ENCODE measurements at regions not wholly inside any gene's neighbourhood (a gene's known extent, or its start where the extent isn't known, plus 50 kb on each side); places are given as distances from the start of the nearest gene placed in this dataset.
A peak's percentile ranks its signal among the peaks of the same experiment; 100 is the strongest.

DNA sequence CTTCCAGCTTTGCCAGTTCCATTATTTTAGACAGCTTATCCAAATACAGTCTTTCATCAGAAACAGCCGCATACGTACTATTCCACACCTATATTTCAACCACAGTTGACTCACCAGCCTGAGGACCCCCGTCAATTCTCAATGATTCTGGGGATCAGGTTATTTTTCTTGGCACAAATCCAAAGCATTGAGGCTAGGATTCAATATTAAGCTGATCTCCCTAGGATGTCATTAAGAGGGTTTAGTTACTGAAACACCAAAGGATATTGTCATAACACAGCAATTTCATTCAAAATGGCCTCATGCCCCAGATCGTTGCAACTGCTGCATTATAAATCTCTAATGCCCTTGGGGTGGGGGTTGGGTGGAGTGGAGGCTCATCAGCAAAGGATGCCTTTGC is 214.6 kb downstream of the PTEN start:
- DNase-seq (ENCODE audit: insufficient read length, low spot score): no peak
- TF ChIP-seq POU2F2 (IDR thresholded peaks at IDR 0.05; ENCODE audit: low read depth, low read length) (no peak), SPI1 (IDR thresholded peaks at IDR 0.05; ENCODE audit: low read depth, low read length) (no peak), POLR2A (IDR thresholded peaks at IDR 0.05; ENCODE audit: low read depth, low read length) (no peak), PAX5 (IDR thresholded peaks at IDR 0.05; ENCODE audit: insufficient read depth, low read length, severe bottlenecking) (no peak), POLR2AphosphoS5 (IDR thresholded peaks at IDR 0.05; ENCODE audit: low read depth, low read length) (no peak), TAF1 (IDR thresholded peaks at IDR 0.05; ENCODE audit: low read depth, low read length) (no peak)
- FAIRE-seq: peak; percentile 38

DNA sequence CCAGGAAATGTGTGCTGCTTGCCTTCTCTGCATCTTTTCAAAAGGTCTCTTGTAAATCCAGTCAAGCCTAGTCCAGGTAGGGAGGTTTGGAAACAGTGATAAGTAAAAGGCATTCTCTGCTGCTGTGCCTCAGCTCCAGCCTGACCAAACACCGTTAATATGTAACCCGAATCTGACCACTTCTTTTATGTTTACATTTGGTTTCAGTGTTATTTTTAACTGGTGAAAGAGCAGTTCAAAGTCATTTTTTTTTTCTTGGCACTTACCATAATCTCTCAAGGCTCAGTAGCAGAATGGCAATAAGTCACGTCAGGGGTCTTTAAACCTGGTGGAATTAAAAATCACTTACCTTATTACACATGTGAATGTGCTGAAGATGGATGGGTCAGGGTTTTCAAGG is 216.8 kb downstream of the PTEN start:
- DNase-seq (ENCODE audit: insufficient read length, low spot score) (no peak), FAIRE-seq (peak; percentile 93)
- no peak for TF ChIP-seq POU2F2 (IDR thresholded peaks at IDR 0.05; ENCODE audit: low read depth, low read length)
- TF ChIP-seq PAX5 (IDR thresholded peaks at IDR 0.05; ENCODE audit: insufficient read depth, low read length, severe bottlenecking): no peak
- no peak for TF ChIP-seq POLR2AphosphoS5 (IDR thresholded peaks at IDR 0.05; ENCODE audit: low read depth, low read length)
- TF ChIP-seq TAF1 (IDR thresholded peaks at IDR 0.05; ENCODE audit: low read depth, low read length): no peak
- TF ChIP-seq SPI1 (IDR thresholded peaks at IDR 0.05; ENCODE audit: low read depth, low read length): no peak
- TF ChIP-seq POLR2A (IDR thresholded peaks at IDR 0.05; ENCODE audit: low read depth, low read length): no peak

DNA sequence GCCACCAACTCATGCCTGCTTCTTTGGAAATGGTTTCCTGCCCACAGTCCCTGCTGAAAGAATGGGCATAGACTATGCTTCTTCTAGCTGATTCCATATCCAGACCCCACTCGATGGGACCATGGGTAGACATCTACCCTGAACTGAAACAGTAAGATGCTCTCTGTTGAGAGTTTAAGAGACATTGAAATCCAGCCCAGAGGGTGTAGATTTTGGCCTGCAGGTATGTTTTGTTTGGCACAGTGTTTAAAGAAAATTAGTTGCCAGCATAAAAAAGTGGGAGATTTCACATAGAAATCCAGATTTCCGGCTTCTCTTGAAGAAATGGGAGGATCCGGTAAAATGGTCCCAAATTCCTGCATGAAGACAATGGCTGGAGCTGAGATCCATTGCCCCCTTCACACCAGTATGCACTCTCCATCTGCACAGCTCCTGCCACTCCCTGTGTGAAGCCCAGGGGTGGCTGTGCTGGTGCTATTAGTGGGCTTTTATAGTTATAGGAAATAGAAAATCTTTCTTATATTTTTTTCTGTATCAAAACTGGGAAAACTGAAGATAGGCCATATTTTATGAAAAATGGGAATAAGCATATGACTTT is 218.1 kb downstream of the PTEN start:
- no peak for DNase-seq (ENCODE audit: insufficient read length, low spot score)
- peak; percentile 20 for FAIRE-seq
- no peak for TF ChIP-seq POLR2A (IDR thresholded peaks at IDR 0.05; ENCODE audit: low read depth, low read length)
- no peak for TF ChIP-seq POU2F2 (IDR thresholded peaks at IDR 0.05; ENCODE audit: low read depth, low read length)
- no peak for TF ChIP-seq PAX5 (IDR thresholded peaks at IDR 0.05; ENCODE audit: insufficient read depth, low read length, severe bottlenecking)
- TF ChIP-seq TAF1 (IDR thresholded peaks at IDR 0.05; ENCODE audit: low read depth, low read length): no peak
- TF ChIP-seq POLR2AphosphoS5 (IDR thresholded peaks at IDR 0.05; ENCODE audit: low read depth, low read length): no peak
- TF ChIP-seq SPI1 (IDR thresholded peaks at IDR 0.05; ENCODE audit: low read depth, low read length): no peak

DNA sequence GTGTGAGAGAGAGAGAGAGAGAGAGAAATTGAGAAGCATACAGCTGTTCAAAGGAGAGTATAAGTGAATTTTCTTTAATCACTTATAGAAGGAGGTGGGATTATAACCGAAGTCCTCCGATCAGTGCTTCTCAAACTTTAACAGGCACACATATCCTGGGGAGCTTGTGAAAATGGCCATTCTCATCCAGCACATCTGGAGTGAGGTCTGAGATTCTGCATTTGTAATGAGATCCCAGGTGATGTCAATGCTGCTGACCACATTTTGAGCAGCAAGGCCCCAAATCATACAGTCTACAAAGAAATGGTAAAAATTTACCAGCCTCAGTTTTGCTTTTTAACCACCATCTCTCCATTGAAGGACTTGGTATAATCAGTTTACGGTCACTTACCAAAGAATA is 219.0 kb downstream of the PTEN start:
- FAIRE-seq: no peak
- TF ChIP-seq PAX5 (IDR thresholded peaks at IDR 0.05; ENCODE audit: insufficient read depth, low read length, severe bottlenecking) (no peak), POLR2AphosphoS5 (IDR thresholded peaks at IDR 0.05; ENCODE audit: low read depth, low read length) (no peak), TAF1 (IDR thresholded peaks at IDR 0.05; ENCODE audit: low read depth, low read length) (no peak), SPI1 (IDR thresholded peaks at IDR 0.05; ENCODE audit: low read depth, low read length) (no peak), POLR2A (IDR thresholded peaks at IDR 0.05; ENCODE audit: low read depth, low read length) (no peak), POU2F2 (IDR thresholded peaks at IDR 0.05; ENCODE audit: low read depth, low read length) (no peak)
- DNase-seq (ENCODE audit: insufficient read length, low spot score): no peak

DNA sequence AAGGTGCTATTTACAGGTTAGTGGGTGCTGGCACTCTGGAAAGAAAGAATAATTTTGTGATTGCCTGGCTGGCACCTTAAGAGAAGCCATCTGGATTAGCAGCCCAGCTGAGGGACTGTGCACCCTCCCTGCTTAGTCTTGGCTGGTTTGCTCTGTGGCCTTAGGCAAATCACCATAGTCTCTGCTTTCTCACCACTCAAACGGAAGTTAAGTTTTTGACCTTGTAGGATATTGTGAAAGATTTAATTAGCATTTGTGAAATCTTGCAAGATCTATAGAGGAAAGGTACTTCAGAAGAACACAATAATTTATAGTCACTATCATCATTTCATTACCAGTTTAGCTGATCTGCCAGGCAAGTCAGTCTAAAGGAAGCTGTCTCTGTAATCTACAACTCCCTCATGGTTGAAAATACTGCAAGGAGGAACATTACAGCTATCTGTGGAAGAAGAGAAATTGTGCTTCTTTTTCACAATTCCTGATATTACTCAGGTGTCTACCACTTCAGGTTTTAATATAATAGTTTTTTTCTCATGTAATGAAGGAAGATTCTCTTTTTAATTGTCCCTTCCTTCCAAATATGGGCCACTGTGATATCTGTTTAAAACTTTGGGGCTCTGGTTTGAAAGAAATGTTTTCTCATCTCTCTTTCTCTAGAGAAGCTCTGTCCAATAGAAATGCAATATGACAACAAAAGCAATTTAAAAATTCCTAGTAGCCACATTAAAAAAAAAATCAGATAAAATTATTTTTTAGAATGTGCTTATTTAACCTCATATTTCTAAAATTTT is 219.6 kb downstream of the PTEN start:
- FAIRE-seq (peak; percentile 98), DNase-seq (ENCODE audit: insufficient read length, low spot score) (no peak)
- peak; percentile 63; the same call in 1 of the 2 replicates for TF ChIP-seq POU2F2 (IDR thresholded peaks at IDR 0.05; ENCODE audit: low read depth, low read length)
- no peak for TF ChIP-seq POLR2A (IDR thresholded peaks at IDR 0.05; ENCODE audit: low read depth, low read length)
- TF ChIP-seq POLR2AphosphoS5 (IDR thresholded peaks at IDR 0.05; ENCODE audit: low read depth, low read length): no peak
- no peak for TF ChIP-seq TAF1 (IDR thresholded peaks at IDR 0.05; ENCODE audit: low read depth, low read length)

DNA sequence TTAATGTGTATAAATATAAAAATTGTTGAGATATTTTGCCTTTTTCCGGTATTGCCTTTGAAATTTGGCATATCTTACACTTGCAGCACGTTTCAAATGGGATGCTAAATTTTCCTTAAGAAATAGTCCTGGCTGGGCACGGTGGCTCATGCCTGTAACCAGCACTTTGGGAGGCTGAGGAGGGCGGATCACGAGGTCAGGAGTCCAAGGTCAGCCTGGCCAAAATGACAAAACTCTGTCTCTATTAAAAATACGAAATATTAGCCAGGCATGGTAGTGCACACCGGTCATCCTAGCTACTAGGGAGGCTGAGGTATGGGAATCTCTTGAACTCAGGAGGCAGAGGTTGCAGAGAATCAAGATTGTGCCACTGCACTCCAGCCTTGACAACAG is 220.2 kb downstream of the PTEN start:
- TF ChIP-seq POU2F2 (IDR thresholded peaks at IDR 0.05; ENCODE audit: low read depth, low read length): no peak
- no peak for TF ChIP-seq SPI1 (IDR thresholded peaks at IDR 0.05; ENCODE audit: low read depth, low read length)
- TF ChIP-seq PAX5 (IDR thresholded peaks at IDR 0.05; ENCODE audit: insufficient read depth, low read length, severe bottlenecking): no peak
- no peak for TF ChIP-seq POLR2AphosphoS5 (IDR thresholded peaks at IDR 0.05; ENCODE audit: low read depth, low read length)
- TF ChIP-seq POLR2A (IDR thresholded peaks at IDR 0.05; ENCODE audit: low read depth, low read length): no peak
- TF ChIP-seq TAF1 (IDR thresholded peaks at IDR 0.05; ENCODE audit: low read depth, low read length): no peak
- FAIRE-seq: no peak
- DNase-seq (ENCODE audit: insufficient read length, low spot score): no peak

DNA sequence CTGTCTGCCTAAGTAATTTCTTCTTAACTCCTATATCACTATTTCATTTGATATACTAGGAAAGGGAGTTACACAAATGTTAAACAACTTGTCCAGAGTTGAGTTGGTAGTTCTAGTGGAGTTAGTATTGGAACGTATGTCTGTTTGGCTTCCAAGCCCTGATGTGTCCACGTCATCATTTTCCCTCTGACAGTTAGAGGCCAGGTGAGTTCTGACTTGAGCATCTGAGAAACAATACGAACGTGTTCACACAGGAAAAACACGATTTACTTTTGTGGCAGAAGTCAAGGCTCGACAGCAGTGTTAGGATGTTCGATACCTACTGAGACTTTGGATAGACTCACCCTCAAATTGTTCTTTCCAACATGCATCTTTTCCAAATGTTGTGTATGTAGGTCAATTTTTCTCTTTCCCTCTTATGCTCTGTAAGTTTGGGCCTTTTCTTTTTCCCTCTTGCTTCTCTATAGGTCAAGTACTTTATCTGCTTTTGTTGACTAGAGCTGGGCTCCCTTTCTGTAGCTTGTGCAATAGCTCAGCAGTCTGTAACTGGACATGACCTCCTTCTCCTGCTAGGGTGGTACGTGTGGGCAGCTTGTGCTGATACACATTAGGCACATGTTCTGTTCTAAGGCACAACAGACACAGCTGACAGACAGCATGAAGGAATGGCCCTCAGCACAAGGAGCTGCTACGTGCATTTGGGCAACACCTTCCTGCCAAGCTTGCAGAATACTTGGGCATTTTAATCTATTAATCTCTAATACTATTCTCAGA is 222.9 kb downstream of the PTEN start:
- DNase-seq (ENCODE audit: insufficient read length, low spot score) (no peak), FAIRE-seq (peak; percentile 81)
- TF ChIP-seq PAX5 (IDR thresholded peaks at IDR 0.05; ENCODE audit: insufficient read depth, low read length, severe bottlenecking): no peak
- no peak for TF ChIP-seq POLR2AphosphoS5 (IDR thresholded peaks at IDR 0.05; ENCODE audit: low read depth, low read length)
- no peak for TF ChIP-seq POLR2A (IDR thresholded peaks at IDR 0.05; ENCODE audit: low read depth, low read length)
- TF ChIP-seq TAF1 (IDR thresholded peaks at IDR 0.05; ENCODE audit: low read depth, low read length): no peak
- no peak for TF ChIP-seq SPI1 (IDR thresholded peaks at IDR 0.05; ENCODE audit: low read depth, low read length)
- no peak for TF ChIP-seq POU2F2 (IDR thresholded peaks at IDR 0.05; ENCODE audit: low read depth, low read length)

DNA sequence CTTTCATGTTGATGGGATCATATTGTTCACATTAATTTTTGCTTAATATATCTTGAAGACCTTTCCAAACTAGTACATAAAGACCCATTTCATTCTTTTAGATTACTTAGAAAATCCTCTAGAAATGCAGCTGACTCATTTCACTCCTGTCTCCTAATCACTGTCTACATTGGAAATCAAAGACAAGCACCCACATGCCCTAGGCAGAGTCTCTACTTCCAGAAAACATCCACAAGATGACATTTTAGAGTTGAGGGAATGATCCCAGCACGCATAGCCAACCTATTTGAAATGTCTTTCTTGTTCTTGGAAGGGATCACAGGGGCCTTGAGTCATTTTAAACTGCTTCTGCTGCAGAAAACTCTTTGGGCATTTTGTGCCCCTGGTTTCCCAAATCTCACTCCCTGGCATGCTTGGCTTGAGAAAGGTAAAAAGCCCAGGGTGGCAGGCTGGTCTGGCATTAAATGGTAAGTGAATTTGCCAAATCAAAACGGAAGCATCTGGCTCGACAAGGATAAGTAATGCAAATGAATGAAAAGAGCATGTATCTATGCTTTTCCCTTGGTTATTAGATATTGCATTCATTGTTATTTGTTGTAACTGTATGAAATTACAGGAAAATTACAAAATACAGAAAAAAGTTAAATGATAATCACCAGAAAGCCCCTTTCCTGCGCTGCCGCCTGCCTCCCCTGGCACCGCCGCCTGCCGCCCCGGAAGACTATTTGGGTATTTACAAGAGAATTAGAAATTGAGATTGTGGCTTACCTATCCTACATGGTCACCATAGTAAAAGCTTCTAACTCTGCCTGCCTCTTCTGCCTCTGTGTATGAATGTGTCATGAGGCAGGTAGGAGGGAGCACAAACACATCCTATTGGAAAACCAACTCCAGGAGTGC is 225.3 kb downstream of the PTEN start:
- no peak for DNase-seq (ENCODE audit: insufficient read length, low spot score)
- TF ChIP-seq PAX5 (IDR thresholded peaks at IDR 0.05; ENCODE audit: insufficient read depth, low read length, severe bottlenecking) (no peak), POU2F2 (IDR thresholded peaks at IDR 0.05; ENCODE audit: low read depth, low read length) (no peak), SPI1 (IDR thresholded peaks at IDR 0.05; ENCODE audit: low read depth, low read length) (no peak), POLR2A (IDR thresholded peaks at IDR 0.05; ENCODE audit: low read depth, low read length) (no peak), TAF1 (IDR thresholded peaks at IDR 0.05; ENCODE audit: low read depth, low read length) (no peak), POLR2AphosphoS5 (IDR thresholded peaks at IDR 0.05; ENCODE audit: low read depth, low read length) (no peak)

More for the DNA sequence above, 225.3 kb downstream of the PTEN start:
- FAIRE-seq: no peak

All from GM12891 (cell line).